ENCODE measurements at regions not wholly inside any gene's neighbourhood (a gene's known extent, or its start where the extent isn't known, plus 50 kb on each side); places are given as distances from the start of the nearest gene placed in this dataset.

DNA sequence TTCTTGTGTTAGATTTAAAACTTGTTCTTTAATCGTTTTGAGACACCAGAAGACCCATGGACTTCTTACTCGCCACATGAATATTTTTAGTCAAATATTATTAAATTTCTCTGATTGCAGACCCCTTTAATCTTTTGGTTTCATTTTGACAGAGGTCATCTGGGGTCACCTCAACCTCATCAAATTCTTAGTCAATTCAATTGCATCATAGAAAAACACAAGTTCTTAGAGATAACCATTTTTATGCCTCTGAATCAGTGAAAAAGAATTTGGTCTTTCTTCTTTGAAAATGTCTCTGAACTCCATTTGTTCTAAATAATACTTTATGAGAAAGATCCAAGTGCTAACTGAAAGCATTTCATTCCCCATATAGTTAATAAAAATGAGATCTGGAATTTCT, 55.2 kb upstream of the CBLN4 start:
- TF ChIP-seq, protein P1, sequence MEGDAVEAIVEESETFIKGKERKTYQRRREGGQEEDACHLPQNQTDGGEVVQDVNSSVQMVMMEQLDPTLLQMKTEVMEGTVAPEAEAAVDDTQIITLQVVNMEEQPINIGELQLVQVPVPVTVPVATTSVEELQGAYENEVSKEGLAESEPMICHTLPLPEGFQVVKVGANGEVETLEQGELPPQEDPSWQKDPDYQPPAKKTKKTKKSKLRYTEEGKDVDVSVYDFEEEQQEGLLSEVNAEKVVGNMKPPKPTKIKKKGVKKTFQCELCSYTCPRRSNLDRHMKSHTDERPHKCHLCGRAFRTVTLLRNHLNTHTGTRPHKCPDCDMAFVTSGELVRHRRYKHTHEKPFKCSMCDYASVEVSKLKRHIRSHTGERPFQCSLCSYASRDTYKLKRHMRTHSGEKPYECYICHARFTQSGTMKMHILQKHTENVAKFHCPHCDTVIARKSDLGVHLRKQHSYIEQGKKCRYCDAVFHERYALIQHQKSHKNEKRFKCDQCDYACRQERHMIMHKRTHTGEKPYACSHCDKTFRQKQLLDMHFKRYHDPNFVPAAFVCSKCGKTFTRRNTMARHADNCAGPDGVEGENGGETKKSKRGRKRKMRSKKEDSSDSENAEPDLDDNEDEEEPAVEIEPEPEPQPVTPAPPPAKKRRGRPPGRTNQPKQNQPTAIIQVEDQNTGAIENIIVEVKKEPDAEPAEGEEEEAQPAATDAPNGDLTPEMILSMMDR (IDR thresholded peaks at IDR 0.05; ENCODE audit: poor library complexity, severe bottlenecking) = no peak
- no peak for TF ChIP-seq POLR2AphosphoS5 (IDR thresholded peaks at IDR 0.05)
- TF ChIP-seq TAF1 (IDR thresholded peaks at IDR 0.05; ENCODE audit: low read depth) = no peak
- TF ChIP-seq EZH2 (IDR thresholded peaks at IDR 0.05; ENCODE audit: borderline replicate concordance, insufficient read depth, low read length, poor library complexity, severe bottlenecking) = no peak
- TF ChIP-seq RAD21 (conservative IDR thresholded peaks at IDR 0.05) = no peak
- TF ChIP-seq, protein P2, sequence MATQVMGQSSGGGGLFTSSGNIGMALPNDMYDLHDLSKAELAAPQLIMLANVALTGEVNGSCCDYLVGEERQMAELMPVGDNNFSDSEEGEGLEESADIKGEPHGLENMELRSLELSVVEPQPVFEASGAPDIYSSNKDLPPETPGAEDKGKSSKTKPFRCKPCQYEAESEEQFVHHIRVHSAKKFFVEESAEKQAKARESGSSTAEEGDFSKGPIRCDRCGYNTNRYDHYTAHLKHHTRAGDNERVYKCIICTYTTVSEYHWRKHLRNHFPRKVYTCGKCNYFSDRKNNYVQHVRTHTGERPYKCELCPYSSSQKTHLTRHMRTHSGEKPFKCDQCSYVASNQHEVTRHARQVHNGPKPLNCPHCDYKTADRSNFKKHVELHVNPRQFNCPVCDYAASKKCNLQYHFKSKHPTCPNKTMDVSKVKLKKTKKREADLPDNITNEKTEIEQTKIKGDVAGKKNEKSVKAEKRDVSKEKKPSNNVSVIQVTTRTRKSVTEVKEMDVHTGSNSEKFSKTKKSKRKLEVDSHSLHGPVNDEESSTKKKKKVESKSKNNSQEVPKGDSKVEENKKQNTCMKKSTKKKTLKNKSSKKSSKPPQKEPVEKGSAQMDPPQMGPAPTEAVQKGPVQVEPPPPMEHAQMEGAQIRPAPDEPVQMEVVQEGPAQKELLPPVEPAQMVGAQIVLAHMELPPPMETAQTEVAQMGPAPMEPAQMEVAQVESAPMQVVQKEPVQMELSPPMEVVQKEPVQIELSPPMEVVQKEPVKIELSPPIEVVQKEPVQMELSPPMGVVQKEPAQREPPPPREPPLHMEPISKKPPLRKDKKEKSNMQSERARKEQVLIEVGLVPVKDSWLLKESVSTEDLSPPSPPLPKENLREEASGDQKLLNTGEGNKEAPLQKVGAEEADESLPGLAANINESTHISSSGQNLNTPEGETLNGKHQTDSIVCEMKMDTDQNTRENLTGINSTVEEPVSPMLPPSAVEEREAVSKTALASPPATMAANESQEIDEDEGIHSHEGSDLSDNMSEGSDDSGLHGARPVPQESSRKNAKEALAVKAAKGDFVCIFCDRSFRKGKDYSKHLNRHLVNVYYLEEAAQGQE (IDR thresholded peaks at IDR 0.05; ENCODE audit: borderline replicate concordance) = no peak
